Rectal smooth muscle tissue (tissue), 1 donor: ENCODE measurements at regions not wholly inside any gene's neighbourhood (a gene's known extent, or its start where the extent isn't known, plus 50 kb on each side); places are given as distances from the start of the nearest gene placed in this dataset.

ENCODE experiments used
- H3K27ac ChIP-seq: one replicate; pipeline ENCODE4 v1.7.0; 2013; ENCODE audit warnings: low read depth, low read length, inconsistent platforms
- H3K27me3 ChIP-seq: one replicate; pipeline ENCODE4 v1.7.0; 2013; ENCODE audit warnings: low read length; ENCODE audit not compliant: control insufficient read depth, insufficient read depth
- H3K36me3 ChIP-seq: one replicate; pipeline ENCODE4 v1.7.0; 2013; ENCODE audit warnings: low read length; ENCODE audit not compliant: control insufficient read depth, insufficient read depth
- H3K4me1 ChIP-seq: one replicate; pipeline ENCODE4 v1.7.0; 2013; ENCODE audit warnings: low read length; ENCODE audit not compliant: control insufficient read depth, insufficient read depth
- H3K4me3 ChIP-seq: one replicate; pipeline ENCODE4 v1.7.0; 2013; ENCODE audit warnings: low read length
- H3K9ac ChIP-seq: one replicate; pipeline ENCODE4 v1.7.0; 2013; ENCODE audit warnings: low read length

DNA sequence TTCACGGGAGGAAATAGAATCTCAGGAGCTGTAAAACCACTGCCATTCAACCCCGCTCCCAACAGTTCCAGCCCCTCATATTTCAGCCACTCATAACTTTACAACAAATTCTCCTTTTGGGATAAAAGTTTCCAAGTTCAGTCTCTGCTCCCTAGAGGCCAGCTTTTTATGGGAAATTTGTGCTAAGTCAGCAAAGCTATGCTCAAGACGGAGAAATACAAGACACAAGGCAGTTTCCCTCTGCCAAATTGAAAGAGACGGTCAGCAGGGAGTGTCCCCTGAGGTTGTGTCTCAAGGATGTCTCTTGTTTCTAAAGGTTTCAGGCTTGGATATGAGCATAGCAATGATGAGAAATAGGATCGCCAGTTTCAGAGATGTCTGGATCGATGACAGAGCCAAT is 608.6 kb downstream of the CCDC171 start:
- no peak overlapping the region for H3K9ac ChIP-seq
- H3K36me3 ChIP-seq: no peaks in the 10 kb centered on the region

GRCh38 chr9:16170119-16170518 is 617.3 kb downstream of the CCDC171 start:
- Histone ChIP-seq H3K4me3 (no peak overlapping the region), H3K4me1 (no peaks in the 10 kb centered on the region), H3K9ac (no peak overlapping the region), H3K27ac (no peak overlapping the region), H3K27me3 (no peaks in the 10 kb centered on the region), H3K36me3 (no peaks in the 10 kb centered on the region)

More for the DNA sequence above, 608.6 kb downstream of the CCDC171 start:
- H3K27me3 ChIP-seq: no peaks in the 10 kb centered on the region
- H3K27ac ChIP-seq: no peak overlapping the region
- no peaks in the 10 kb centered on the region for H3K4me1 ChIP-seq
- no peak overlapping the region for H3K4me3 ChIP-seq

- Histone ChIP-seq H3K27me3 (no peaks in the 10 kb centered on the region), H3K36me3 (no peaks in the 10 kb centered on the region), H3K4me1 (no peaks in the 10 kb centered on the region), H3K4me3 (no peak overlapping the region), H3K27ac (no peak overlapping the region), H3K9ac (no peak overlapping the region)
Observed at GRCh38 chr9:16171911-16172310, 619.1 kb downstream of the CCDC171 start.

DNA sequence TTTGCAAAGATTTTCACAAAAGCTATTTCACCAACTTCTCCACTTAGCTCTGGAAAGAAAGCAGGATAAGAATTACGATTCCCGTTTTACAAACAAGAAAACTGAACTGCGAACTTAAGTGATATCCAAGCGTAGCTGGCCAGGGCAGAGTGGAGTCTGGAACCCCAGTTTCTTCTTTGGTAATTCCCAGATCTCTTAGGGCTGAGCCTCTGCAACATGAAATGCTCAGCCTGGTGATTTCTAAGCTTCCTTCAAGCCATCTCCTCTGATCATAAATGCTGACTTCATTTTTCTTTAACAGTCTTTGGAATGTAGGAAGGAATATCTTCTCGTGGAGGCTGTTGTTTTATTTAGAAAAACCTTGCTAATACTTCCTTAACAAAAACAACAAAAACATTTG is 620.0 kb downstream of the CCDC171 start:
- Histone ChIP-seq H3K9ac (no peak overlapping the region), H3K27ac (no peak overlapping the region), H3K4me3 (no peak overlapping the region), H3K27me3 (no peaks in the 10 kb centered on the region), H3K36me3 (no peaks in the 10 kb centered on the region), H3K4me1 (no peaks in the 10 kb centered on the region)

GRCh38 chr9:16174915-16175314 is 622.1 kb downstream of the CCDC171 start:
- H3K4me1 ChIP-seq: peaks cover under 1% of the 10 kb centered on the region
- no peak overlapping the region for H3K4me3 ChIP-seq
- no peaks in the 10 kb centered on the region for H3K36me3 ChIP-seq
- H3K27me3 ChIP-seq: no peaks in the 10 kb centered on the region
- no peak overlapping the region for H3K27ac ChIP-seq
- H3K9ac ChIP-seq: no peak overlapping the region

DNA sequence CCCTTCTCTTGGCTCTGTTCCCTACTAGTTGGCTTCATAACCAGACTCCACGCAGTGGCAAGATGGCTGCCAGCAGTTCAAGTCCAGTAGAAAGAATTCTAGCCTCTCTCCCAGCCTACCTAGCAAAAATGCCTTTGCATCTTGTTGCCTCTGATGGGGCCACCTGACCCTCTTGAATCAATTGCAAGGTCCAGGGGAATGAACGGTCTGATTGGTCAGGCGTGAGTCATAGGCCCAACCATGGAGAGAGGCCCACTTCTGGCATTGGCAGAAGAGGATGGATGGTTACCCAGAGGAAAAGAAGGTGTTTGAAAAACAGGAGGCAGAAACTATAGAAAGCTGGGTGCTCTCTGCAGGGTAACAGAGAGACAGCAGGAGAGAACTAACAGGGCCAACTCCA is 622.6 kb downstream of the CCDC171 start:
- Histone ChIP-seq H3K4me1 (peaks cover 4% of the 10 kb centered on the region), H3K36me3 (no peaks in the 10 kb centered on the region), H3K27ac (no peak overlapping the region), H3K4me3 (no peak overlapping the region), H3K9ac (no peak overlapping the region), H3K27me3 (no peaks in the 10 kb centered on the region)

DNA sequence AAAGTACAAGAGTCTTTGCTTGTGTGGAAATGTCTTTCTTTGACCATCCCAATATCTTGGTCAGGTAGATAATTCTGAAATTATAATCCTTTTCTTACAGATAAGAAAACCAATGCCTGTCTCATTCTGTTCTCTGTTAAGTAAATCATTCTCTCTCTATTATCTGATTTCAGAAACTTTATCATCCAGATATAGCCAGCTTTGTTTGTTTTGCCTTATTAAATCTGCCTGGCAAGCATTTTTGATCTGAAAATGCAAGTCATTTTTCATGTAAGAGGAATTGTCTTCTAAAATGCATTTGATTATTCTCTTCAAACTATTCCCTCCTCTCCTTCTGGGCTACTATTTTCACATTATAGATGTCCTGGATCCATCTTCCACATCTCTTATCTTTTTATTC is 625.5 kb downstream of the CCDC171 start:
- no peak overlapping the region for H3K9ac ChIP-seq
- H3K4me1 ChIP-seq: peaks cover 11% of the 10 kb centered on the region
- no peaks in the 10 kb centered on the region for H3K27me3 ChIP-seq
- no peaks in the 10 kb centered on the region for H3K36me3 ChIP-seq
- H3K4me3 ChIP-seq: no peak overlapping the region
- no peak overlapping the region for H3K27ac ChIP-seq

GRCh38 chr9:16179566-16179965 is 626.7 kb downstream of the CCDC171 start:
- H3K36me3 ChIP-seq: no peaks in the 10 kb centered on the region
- no peak overlapping the region for H3K9ac ChIP-seq
- peaks cover 11% of the 10 kb centered on the region for H3K4me1 ChIP-seq
- no peak overlapping the region for H3K4me3 ChIP-seq
- no peaks in the 10 kb centered on the region for H3K27me3 ChIP-seq
- no peak overlapping the region for H3K27ac ChIP-seq

DNA sequence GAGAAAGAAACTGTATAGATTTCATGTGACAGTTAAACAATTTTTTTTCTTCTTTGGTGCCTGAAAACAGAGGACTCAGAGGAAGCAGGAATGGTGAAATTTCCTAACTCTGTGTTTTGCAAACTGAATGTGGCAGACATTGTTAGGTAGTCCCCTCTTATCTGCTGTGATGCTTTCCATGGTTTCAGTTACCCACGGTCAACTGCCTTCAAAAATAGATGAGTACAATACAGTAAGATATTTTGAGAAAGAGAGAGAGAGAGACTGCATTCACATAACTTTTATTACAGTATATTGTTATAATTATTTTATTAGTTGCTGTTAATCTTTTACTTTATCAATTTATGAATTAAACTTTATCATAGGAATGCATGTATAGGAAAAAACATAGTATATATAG is 627.2 kb downstream of the CCDC171 start:
- Histone ChIP-seq H3K36me3 (no peaks in the 10 kb centered on the region), H3K4me3 (no peak overlapping the region), H3K9ac (no peak overlapping the region), H3K27ac (no peak overlapping the region), H3K27me3 (no peaks in the 10 kb centered on the region), H3K4me1 (peaks cover 11% of the 10 kb centered on the region)

GRCh38 chr9:16180546-16180945 is 627.7 kb downstream of the CCDC171 start:
- no peaks in the 10 kb centered on the region for H3K27me3 ChIP-seq
- H3K4me3 ChIP-seq: no peak overlapping the region
- no peaks in the 10 kb centered on the region for H3K36me3 ChIP-seq
- H3K9ac ChIP-seq: no peak overlapping the region
- H3K4me1 ChIP-seq: peaks cover 11% of the 10 kb centered on the region
- peak overlapping the region; percentile 11 for H3K27ac ChIP-seq

GRCh38 chr9:16181539-16181938 is 628.7 kb downstream of the CCDC171 start:
- no peak overlapping the region for H3K27ac ChIP-seq
- H3K27me3 ChIP-seq: no peaks in the 10 kb centered on the region
- peaks cover 11% of the 10 kb centered on the region for H3K4me1 ChIP-seq
- H3K9ac ChIP-seq: no peak overlapping the region
- no peak overlapping the region for H3K4me3 ChIP-seq
- no peaks in the 10 kb centered on the region for H3K36me3 ChIP-seq

DNA sequence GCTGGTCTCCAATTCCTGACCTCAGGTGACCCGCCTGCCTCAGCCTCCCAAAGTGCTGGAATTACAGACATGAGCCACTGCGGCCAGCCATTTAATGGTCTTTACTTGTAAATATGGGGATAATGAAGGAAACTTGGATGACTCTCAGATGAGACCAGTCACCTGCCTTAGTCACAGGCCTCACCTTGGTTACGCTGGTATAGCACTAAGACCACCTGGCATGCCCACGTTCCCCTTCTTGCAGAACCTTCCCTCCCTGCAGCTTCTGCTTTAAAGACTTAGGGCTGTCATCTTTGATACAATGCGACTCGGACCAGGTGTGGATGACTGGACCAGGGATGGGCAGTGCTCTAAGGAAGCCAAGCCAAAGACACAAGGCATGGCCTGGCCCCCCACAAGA is 629.9 kb downstream of the CCDC171 start:
- H3K4me3 ChIP-seq: no peak overlapping the region
- H3K27ac ChIP-seq: no peak overlapping the region
- H3K27me3 ChIP-seq: no peaks in the 10 kb centered on the region
- H3K36me3 ChIP-seq: no peaks in the 10 kb centered on the region
- H3K4me1 ChIP-seq: peaks cover 11% of the 10 kb centered on the region
- H3K9ac ChIP-seq: no peak overlapping the region

DNA sequence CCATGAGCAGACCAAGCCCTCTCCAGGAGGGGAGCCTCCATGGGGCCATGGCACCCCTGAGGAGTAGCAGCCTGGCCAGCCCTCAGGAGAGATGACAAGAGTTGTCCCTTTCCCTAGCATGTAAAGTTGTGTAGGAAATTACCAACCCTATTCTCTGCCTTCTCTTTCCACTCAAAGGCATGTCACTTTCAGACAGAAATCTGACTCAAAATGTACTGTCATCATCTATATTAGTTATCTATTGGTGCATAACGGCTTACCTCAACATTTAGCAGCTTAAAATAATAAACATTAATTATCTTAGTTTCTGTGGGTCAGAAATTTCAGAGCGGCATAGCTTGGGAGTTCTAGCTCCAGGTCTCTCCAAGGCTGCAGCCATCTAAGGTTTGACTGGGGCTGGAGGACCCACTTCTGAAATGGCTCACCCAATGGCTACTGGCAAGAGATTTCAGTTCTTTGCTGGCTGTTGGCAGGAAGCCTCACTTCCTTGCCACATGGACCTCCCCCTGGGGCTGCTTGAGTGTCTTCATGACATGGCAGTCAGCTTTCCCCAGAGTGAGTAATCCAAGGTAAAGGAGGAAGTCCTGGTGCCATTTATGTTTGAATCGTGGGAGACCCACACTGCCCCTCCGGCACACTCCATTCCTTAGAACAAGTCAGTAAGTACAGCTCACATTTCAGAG is 632.3 kb downstream of the CCDC171 start:
- H3K4me1 ChIP-seq: peaks cover 9% of the 10 kb centered on the region

More for the DNA sequence above, 632.3 kb downstream of the CCDC171 start:
- no peak overlapping the region for H3K9ac ChIP-seq
- no peak overlapping the region for H3K4me3 ChIP-seq
- H3K36me3 ChIP-seq: no peaks in the 10 kb centered on the region
- H3K27ac ChIP-seq: no peak overlapping the region
- no peaks in the 10 kb centered on the region for H3K27me3 ChIP-seq
